Parathyroid adenoma (tissue), 2 donors: ENCODE measurements at regions not wholly inside any gene's neighbourhood (a gene's known extent, or its start where the extent isn't known, plus 50 kb on each side); places are given as distances from the start of the nearest gene placed in this dataset.

Source experiments
- H2AFZ ChIP-seq: fragments of 300-600 bp; sonication (generic); one replicate; pipeline ENCODE4 v1.7.0; 2017; ENCODE audit warnings: antibody characterized with exemption, mild to moderate bottlenecking
- H3K27ac ChIP-seq: fragments of 300-600 bp; sonication (generic); one replicate; pipeline ENCODE4 v1.7.0; 2017
- H3K27me3 ChIP-seq: fragments of 300-600 bp; sonication (generic); one replicate; pipeline ENCODE4 v1.7.0; 2017; ENCODE audit warnings: low read length; ENCODE audit not compliant: control insufficient read depth, insufficient read depth
- H3K36me3 ChIP-seq: fragments of 300-600 bp; sonication (generic); one replicate; pipeline ENCODE4 v1.7.0; 2017; ENCODE audit warnings: low read length; ENCODE audit not compliant: control insufficient read depth, insufficient read depth
- H3K4me1 ChIP-seq: fragments of 300-600 bp; sonication (generic); one replicate; pipeline ENCODE4 v1.7.0; 2017; ENCODE audit warnings: control low read depth
- H3K4me2 ChIP-seq: fragments of 300-600 bp; sonication (generic); one replicate; pipeline ENCODE4 v1.7.0; 2017; ENCODE audit warnings: low read length
- H3K4me3 ChIP-seq: fragments of 300-600 bp; sonication (generic); one replicate; pipeline ENCODE4 v1.7.0; 2017; ENCODE audit warnings: low read depth, low read length
- H3K79me2 ChIP-seq: fragments of 300-600 bp; sonication (generic); one replicate; pipeline ENCODE4 v1.7.0; 2017; ENCODE audit warnings: control low read depth
- H3K9ac ChIP-seq: fragments of 300-600 bp; sonication (generic); one replicate; pipeline ENCODE4 v1.7.0; 2017; ENCODE audit warnings: mild to moderate bottlenecking
- H3K9me3 ChIP-seq: fragments of 300-600 bp; sonication (generic); one replicate; pipeline ENCODE4 v1.7.0; 2017; ENCODE audit warnings: low read length; ENCODE audit not compliant: control insufficient read depth
- TF ChIP-seq, protein P1 (sequence below): fragments of 300-600 bp; sonication (generic); IDR thresholded peaks from one replicate; pipeline ENCODE4 v1.7.0; 2017; ENCODE audit warnings: antibody characterized with exemption, mild to moderate bottlenecking
- donor health status: primary hyperparathyroidism.

DNA sequence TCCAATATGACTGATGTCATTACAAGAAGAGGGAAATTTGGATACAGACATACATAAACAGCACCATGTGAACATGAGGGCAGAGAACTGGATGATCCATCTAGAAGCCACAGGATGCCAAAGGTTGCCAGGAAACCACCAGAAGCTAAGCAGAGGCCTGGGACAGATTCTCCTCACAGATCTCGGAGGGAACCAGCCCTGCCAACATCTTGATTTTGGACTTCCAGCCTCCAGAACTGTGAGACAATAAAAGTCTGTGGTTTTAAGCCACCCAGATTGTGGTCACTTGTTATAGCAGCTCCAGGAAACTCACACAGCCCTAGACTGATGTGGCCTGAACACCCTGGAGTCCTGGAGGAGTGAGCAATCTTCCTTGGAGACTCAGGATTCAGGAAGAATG is 351.6 kb downstream of the EIPR1 start:
- Histone ChIP-seq H3K36me3 (no peaks in the 10 kb centered on the region), H3K27me3 (no peaks in the 10 kb centered on the region), H3K79me2 (no peaks in the 10 kb centered on the region), H3K4me1 (no peaks in the 10 kb centered on the region), H3K4me3 (no peak overlapping the region), H3K9ac (no peak overlapping the region), H3K4me2 (no peak overlapping the region), H3K9me3 (no peaks in the 10 kb centered on the region), H2AFZ (no peak overlapping the region), H3K27ac (no peak overlapping the region)
- TF ChIP-seq, protein P1, sequence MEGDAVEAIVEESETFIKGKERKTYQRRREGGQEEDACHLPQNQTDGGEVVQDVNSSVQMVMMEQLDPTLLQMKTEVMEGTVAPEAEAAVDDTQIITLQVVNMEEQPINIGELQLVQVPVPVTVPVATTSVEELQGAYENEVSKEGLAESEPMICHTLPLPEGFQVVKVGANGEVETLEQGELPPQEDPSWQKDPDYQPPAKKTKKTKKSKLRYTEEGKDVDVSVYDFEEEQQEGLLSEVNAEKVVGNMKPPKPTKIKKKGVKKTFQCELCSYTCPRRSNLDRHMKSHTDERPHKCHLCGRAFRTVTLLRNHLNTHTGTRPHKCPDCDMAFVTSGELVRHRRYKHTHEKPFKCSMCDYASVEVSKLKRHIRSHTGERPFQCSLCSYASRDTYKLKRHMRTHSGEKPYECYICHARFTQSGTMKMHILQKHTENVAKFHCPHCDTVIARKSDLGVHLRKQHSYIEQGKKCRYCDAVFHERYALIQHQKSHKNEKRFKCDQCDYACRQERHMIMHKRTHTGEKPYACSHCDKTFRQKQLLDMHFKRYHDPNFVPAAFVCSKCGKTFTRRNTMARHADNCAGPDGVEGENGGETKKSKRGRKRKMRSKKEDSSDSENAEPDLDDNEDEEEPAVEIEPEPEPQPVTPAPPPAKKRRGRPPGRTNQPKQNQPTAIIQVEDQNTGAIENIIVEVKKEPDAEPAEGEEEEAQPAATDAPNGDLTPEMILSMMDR = no peak

DNA sequence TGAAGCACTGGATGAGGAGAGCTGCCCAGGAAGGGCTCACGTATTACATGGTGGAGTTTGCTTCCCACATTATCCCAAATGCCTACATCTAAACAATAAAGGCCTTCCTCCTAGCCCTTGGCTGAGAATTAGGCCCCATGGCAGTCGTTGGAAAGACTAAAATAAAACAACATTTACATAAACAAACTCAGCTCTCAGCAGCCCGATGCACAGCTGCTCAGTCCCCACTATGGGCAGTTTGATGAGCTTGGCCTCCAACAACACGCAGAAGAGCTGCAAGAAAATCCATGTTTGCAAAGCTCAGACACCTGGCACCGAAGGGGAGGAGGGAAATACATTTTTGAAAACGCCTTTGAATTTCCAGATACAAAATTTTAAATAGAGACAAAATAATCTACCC is 352.4 kb downstream of the EIPR1 start:
- Histone ChIP-seq H3K4me2 (no peak overlapping the region), H3K27me3 (no peaks in the 10 kb centered on the region), H3K79me2 (no peaks in the 10 kb centered on the region), H3K27ac (no peak overlapping the region), H3K4me3 (no peak overlapping the region), H3K36me3 (no peaks in the 10 kb centered on the region), H3K4me1 (no peaks in the 10 kb centered on the region), H2AFZ (no peak overlapping the region), H3K9me3 (no peaks in the 10 kb centered on the region), H3K9ac (no peak overlapping the region)
- TF ChIP-seq, protein P1 = no peak

DNA sequence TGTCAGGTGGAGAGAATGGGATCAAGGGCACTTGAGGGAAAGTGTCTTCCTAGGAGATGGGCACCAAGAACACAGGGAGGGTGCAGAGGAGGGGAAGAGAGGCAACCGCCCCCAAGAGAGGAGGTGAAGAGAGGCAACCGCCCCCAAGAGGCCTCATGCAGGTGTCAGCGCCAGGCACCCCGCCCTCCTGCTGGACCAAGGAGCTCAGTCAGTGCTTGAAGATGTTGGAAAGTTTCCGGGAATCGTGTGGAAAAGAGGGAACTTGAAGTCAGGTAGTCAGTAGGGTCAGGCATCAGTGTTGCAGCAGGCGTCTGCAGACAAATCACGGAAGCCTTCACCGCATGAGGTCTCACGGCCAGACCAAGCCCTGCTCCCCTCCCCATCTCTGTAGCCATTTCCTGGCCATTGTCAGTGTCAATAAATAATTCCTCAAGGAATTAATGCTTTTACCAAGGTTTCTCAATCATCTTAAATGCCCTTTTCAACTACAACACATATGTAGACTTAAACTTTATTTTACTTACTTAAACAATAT is 353.1 kb downstream of the EIPR1 start:
- Histone ChIP-seq H3K36me3 (no peaks in the 10 kb centered on the region), H3K27me3 (no peaks in the 10 kb centered on the region)

DNA sequence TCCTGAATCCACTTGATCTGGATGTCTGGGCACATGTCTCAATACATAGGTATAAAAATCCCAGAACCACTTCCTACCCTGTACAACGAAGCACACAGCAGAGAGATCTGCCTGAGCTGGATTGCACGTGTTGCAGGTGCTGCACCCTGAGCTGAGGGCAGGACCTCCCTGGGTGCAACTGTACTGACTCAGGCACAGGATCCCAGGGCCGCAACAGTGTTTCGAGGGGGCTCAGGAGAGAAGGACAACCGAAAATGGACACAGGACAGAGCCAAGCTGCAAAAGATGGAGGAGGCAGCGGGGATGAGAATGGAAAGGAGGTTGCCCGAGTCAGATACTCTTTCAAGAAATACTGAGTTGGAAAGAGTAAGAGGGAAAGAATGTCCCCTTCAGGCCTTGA is 354.1 kb downstream of the EIPR1 start:
- Histone ChIP-seq H2AFZ (no peak overlapping the region), H3K9me3 (no peaks in the 10 kb centered on the region), H3K36me3 (no peaks in the 10 kb centered on the region), H3K4me1 (no peaks in the 10 kb centered on the region), H3K4me3 (no peak overlapping the region), H3K79me2 (no peaks in the 10 kb centered on the region), H3K4me2 (no peak overlapping the region), H3K9ac (no peak overlapping the region), H3K27me3 (no peaks in the 10 kb centered on the region), H3K27ac (no peak overlapping the region)
- TF ChIP-seq, protein P1 = no peak

More for the DNA sequence above, 353.1 kb downstream of the EIPR1 start:
- Histone ChIP-seq H3K9me3 (no peaks in the 10 kb centered on the region), H3K4me3 (no peak overlapping the region), H3K79me2 (no peaks in the 10 kb centered on the region), H2AFZ (no peak overlapping the region), H3K4me1 (no peaks in the 10 kb centered on the region), H3K4me2 (no peak overlapping the region), H3K9ac (no peak overlapping the region), H3K27ac (no peak overlapping the region)
- TF ChIP-seq, protein P1 = no peak

DNA sequence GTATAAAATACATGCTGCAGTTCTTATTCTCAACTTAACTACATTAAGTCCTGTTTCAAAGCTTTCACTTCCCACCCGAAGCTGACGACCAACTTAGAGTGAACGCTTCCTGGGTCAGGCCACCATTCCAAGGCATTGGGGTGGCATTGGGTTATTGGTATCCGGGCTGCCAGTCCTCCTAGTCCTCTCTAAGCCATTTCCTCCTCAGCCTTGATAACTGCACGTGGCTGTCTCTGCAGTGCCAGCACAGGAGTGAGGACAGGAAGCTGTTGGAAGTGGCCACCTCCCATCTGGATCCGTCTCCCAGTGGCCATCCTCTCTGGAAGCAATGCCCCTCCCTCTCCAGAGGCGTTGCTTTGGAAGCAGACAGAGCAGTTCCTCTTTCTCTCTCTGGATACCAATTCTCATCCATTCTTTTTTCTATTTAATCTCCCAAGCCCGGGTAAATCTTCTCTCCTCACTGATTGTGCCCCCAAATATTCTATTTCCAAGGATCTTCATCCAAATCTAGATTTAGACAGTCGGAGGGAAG is 354.7 kb downstream of the EIPR1 start:
- H3K79me2 ChIP-seq = no peaks in the 10 kb centered on the region
- H3K9me3 ChIP-seq = no peaks in the 10 kb centered on the region
- H3K27ac ChIP-seq = no peak overlapping the region
- H3K4me3 ChIP-seq = no peak overlapping the region
- no peaks in the 10 kb centered on the region for H3K27me3 ChIP-seq
- H3K36me3 ChIP-seq = no peaks in the 10 kb centered on the region
- no peak overlapping the region for H3K9ac ChIP-seq
- no peak overlapping the region for H3K4me2 ChIP-seq
- H2AFZ ChIP-seq = no peak overlapping the region
- TF ChIP-seq, protein P1 = no peak
- H3K4me1 ChIP-seq = no peaks in the 10 kb centered on the region
